ENCODE measurements at regions not wholly inside any gene's neighbourhood (a gene's known extent, or its start where the extent isn't known, plus 50 kb on each side); places are given as distances from the start of the nearest gene placed in this dataset.
A peak's percentile ranks its signal among the peaks of the same experiment; 100 is the strongest.
"Not testable (repeated sequence)": the region's sequence is repeated elsewhere in the genome, so short reads cannot be mapped to it uniquely, and the experiment has no call there.

DNA sequence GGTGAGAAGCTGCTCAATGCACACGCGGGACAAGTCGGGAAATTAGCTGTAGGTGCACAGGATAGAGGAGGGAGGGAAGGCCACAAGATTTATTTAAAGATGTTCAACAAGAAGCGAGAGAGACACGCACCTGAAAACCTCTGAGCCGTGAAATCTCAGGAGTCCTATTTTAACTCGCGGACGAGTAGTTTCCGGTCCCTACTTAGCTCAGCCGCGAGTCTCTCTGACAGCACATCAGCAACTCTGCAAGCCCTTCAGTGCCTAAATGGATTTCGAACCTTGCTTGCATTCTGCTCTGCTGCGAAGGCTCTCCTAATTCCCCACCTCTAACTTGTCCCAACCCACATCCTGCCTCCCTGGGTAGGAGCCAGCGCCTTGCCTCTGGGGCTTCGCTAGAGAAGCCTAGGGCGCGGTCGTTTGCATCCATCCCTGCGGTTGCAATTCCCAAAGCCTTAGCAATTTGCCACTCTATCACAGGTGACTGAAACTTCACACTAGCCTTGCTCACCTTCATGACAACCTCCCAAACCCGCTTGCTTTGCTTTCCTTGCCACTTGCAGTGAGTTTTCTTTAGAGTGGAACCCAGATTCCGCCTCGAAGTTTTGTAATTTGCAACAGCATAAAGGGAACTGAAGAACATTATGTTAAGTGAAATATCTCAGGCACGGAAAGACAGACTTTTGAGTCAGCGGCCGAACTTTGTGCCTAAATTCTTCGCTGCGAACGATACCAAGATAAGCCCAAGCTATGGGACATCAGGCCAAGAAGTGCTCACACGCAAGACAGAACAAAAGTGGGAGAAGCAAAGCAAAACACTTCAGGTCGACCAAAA lies 202.8 kb downstream of the KDM5D start:
- DNase-seq (ENCODE audit: low read depth in 2 of 2), result no peak

DNA sequence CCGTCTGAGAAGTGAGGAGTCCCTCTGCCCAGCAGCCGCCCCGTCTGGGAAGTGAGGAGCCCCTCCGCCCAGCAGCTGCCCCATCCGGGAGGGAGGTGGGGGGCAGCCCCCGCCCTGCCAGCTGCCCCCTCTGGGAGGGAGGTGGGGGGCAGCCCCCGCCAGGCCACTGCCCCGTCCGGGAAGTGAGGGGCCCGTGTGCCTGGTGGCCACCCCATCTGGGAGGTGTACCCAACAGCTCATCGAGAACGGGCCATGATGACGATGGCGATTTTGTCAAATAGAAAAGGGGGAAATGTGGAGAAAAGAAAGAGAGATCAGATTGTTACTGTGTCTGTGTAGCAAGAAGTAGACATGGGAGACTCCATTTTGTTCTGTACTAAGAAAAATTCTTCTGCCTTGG lies 208.8 kb downstream of the KDM5D start:
- DNase-seq (ENCODE audit: low read depth in 2 of 2), result not testable (repeated sequence)

DNA sequence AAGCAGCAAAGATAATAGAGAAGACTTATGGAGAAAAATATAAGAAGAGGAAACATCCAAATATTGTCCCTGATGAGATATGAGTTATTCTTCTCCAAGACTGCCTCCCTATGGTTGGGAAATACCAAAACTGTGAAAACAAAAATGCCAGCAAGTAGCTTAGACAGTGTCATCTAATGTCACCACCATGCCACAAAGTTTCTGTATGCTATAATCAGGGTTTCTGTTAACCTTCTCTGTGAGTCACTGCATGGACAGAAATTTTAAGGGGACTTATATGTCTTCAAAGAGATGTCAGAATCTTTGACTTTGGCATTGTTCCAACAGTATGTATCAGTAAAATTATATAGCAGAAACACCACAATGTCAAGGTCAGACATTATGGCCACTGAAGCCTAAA lies 222.6 kb downstream of the KDM5D start:
- no peak for DNase-seq (ENCODE audit: low read depth in 2 of 2)

DNA sequence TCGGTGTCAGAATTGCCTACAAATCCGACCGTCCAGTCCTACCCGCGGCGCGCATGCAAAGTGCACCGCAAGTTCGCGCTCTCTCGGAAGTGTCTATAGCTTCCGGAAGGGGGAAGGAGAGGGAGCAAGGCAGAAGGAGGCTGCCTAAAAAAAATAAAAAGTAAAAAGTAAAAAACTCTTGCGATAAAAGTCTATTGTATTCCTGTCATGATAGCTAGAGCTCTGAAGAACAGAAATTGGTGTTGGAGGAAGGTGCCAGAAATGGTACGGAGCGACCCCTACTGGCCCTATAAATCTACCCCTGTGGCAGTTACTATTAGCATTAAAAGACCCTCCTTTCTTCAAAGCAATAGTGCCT lies 241.5 kb downstream of the KDM5D start:
- peak in 1 of 2 donors; percentile 10 for DNase-seq (ENCODE audit: low read depth in 2 of 2)

DNA sequence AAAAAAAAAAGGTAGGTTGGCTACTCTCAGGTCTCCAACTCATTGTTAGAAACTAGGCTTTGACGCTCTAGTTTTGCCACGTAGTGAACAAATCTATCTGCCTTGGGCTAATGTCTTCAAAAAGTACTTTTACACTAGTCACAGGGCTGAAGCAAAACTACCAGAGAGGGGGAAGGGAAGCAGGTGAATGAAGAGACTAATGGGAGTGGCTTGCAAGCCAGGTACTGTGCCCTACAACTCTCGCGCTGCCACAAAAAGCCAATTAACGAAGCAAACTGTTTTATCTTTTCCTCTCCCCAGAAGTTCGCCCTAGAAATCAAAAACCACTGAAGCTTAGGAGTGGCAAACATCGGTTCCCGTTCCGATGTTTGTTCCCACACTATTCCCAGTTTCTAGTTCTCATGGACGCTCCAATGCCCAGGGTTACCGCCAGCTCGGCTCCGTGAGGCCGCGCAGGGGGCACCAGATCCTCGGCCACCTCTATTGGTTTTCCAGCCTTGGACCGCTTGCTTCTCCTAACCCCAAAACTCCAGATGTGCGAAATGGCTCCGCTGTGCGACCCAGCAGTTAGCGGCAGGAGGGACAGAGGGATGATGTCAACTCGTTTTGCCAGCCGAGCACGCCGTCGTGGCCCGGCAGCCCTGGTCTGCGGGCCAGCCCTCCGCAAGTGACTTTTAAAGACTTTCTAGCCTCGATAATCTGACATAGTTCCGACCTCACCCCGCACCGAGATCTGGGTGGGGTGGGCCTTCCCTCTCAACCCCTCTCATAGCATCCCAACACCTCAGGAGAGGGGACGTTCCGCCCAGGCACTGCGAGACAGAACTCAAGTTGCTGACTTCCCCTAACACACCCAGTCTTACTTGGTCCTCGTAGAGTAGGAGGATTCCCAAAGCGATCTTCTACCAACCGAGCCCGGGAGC lies 242.1 kb downstream of the KDM5D start:
- no peak for DNase-seq (ENCODE audit: low read depth in 2 of 2)

DNA sequence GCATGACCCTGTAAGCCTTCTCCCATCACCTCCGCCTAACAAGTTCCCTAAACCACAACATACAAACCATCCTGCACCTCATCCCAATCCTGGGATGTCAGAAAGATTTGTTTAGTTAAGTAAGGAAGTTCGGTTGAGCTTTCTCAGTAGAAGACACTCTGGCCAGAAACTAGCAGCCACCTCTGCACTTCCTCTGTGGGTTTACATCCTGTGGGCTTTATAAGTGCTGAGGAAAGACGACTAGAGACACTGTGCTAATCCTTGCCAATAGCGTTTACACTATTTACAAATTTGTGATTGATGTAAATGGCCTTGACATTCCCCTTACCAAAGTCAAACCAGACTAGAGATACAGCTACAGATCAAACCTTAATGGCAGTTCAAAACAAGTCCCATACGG lies 246.0 kb downstream of the KDM5D start:
- no peak for DNase-seq (ENCODE audit: low read depth in 2 of 2)

DNA sequence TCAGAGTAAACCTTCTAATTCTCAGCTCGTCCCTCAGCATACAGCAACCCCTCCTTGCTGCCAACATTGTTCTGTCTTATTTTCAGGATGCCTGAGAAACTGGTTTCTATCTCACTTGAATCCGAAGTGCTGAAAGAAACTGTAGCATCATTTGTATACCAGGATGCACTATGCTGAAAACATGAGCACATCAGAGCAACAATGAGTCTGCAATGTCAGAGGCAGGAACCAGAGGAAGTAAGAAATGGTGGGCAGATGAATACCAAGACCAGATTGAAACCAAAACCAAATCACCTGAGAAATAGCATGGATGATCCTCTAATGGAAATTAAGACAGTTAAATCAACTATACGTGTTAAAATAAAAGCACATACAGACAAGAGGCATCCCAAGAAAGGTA lies 257.0 kb downstream of the KDM5D start:
- DNase-seq (ENCODE audit: low read depth in 2 of 2), result no peak

DNA sequence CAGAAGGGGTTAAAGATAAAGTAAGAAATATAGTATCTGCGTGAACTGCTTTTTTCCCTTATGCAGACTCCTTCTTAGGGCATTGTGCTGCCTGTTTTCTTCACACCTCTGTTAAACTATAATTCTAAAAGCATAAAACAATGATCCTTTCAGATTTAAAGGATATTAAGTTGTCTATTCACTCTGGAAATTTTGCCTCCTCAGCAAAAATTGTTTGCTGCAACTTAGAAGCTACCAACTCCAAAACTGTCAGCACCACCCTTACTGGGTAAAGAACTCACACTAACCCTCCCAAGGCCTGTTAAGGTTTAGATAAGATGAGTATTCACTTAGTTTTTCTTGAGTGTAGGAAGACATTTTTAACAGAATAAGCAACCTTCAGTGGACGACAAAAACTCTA lies 259.5 kb downstream of the KDM5D start:
- no peak for DNase-seq (ENCODE audit: low read depth in 2 of 2)

DNA sequence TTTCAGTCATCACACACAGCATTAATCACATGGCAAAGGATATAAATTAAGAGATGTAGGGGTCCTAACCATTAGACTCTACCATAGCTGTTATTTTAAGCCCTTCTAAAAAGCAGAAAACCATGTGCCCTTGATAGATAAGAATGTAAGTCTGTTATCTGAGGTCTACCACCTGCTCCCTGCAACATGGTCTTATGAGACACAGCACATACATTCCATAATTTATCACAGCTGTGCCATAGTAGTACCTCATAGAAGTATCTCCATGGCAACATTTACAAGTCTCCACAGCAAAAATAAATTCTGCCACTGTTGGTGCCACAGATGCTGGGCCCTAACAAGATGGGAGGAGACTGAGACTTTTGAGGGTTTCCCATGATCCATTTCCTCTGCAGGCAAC lies 265.4 kb downstream of the KDM5D start:
- DNase-seq (ENCODE audit: low read depth in 2 of 2), result no peak

DNA sequence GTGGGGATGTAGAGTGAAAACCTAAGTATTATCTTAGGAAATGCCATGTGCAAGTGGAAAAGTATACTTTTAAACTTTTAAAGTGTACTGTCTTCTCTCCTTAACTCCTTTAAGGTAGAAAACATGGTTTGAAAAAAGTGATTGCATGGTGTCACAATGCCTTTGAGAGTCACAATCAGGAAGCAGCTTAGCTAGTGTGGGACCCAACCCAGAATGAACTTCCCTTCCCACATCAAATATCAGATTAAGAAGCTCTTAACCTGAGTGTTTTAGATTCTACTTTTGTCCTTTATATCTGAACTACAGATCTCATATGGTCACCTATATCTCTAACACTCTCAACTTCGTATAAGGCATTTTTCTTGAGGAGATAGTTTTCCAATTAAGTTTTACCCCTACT lies 266.6 kb downstream of the KDM5D start:
- DNase-seq (ENCODE audit: low read depth in 2 of 2), result no peak

DNA sequence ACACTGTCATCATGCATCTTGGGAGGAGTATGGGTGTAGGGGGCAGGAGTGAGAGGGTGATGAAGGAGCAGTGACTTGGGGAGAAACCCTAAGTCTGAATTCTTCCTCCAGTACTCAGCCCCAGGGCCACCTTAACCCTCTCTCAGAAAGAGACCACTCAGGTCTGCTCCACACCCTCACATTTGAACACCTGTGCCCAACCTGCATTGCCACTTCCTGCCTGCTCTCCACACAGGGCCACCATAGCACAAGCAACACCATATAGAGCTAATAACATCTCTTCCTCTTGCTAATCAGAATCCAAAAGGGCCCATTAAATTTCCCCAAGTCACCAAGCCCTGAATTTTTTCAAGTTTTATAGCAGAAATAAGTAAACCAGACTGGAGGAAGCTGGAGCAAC lies 278.7 kb downstream of the KDM5D start:
- DNase-seq (ENCODE audit: low read depth in 2 of 2), result no peak

DNA sequence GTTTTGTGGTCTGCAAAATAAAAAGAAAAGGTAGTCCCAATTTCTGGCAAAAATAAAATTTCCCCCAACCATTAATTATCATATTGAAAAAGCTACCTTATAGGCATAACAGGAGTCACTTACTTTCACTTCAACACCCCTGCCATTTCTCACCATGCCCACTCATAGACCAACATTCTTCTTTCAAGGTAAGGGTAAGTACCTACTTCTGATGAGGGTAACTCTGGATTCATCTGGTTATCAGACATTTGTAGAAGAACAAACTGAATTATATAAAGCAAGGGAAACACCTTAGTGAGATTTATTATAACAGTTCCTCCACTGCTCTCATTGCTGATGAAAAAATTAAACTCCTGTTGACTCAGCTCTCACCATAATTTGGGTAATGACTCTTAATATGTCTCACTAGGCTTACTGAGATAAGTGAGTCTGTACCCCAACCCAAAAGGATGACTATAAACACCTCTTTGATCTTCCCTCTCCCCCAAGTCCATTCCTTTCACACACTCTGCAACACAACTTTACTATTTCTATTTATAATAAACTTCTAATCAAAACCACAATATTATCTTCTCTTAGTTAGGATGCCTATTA lies 287.6 kb downstream of the KDM5D start:
- no peak for DNase-seq (ENCODE audit: low read depth in 2 of 2)

DNA sequence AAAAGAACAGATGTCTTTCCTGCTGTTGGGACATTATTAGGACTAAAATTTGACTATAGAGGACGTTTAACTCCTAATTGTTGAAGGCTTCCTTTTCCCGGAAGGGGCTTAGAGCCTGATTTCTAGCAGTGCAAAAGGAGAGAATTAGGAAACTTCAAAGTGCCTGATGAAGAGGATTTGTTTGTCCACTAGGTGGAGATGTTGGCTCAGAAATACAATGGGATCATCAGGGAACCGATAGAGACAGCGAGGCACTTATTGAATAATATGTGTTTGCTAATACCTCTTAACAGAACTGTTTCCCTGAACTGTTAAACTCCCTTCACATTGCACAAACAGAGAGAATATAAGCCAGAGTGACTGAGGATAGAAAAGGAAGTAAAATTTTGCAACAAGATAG lies 311.5 kb downstream of the KDM5D start:
- DNase-seq (ENCODE audit: low read depth in 2 of 2), result no peak

DNA sequence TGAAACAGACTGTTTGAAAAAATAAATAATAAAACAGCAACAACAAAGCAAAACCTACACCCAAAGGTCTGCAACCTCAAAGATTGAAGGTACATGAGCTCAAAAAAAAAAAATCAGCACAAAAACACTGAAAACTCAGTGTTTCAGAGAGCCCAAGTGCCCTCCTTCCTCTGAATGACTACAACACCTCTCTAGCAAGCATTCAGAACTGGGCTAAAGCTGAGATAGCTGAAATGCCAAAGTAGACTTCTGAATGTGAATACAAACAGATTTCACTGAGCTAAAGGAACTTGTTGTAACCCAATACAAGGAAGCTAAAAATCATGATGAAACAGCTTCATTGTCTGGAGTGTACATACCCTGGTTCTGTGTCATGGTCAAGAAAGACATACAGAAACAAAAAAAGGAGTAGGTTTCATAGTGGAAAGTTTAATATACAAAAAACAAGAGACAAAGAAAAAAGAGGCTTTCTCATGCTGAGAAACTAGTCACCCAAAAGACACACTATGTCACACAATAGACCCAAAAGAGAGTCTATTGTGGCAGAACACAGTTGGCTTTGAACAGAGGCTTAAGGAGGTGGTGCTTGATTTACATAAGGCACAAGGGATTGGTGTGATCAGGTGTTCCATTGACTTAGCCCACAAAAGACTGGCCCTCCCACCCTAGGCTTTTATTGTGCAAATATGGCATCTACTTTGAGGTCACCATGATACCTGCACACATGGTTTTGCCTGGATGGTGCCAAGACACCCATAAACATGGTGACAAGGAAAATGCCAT lies 316.6 kb downstream of the KDM5D start:
- DNase-seq (ENCODE audit: low read depth in 2 of 2), result no peak

DNA sequence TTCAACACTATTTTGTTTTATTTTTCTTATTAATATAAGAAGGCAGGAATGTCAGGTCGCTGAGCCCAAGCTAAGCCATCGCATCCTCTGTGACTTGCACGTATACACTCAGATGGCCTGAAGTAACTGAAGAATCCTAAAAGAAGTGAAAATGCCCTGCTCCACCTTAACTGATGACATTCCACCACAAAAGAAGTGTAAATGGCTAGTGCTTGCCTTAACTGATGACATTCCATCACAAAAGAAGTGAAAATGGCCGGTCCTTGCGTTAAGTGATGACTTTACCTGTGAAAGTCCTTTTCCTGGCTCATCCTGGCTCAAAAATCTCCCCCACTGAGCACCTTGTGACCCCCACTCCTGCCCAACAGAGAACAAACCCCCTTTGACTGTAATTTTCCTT lies 317.3 kb downstream of the KDM5D start:
- not testable (repeated sequence) for DNase-seq (ENCODE audit: low read depth in 2 of 2)

DNA sequence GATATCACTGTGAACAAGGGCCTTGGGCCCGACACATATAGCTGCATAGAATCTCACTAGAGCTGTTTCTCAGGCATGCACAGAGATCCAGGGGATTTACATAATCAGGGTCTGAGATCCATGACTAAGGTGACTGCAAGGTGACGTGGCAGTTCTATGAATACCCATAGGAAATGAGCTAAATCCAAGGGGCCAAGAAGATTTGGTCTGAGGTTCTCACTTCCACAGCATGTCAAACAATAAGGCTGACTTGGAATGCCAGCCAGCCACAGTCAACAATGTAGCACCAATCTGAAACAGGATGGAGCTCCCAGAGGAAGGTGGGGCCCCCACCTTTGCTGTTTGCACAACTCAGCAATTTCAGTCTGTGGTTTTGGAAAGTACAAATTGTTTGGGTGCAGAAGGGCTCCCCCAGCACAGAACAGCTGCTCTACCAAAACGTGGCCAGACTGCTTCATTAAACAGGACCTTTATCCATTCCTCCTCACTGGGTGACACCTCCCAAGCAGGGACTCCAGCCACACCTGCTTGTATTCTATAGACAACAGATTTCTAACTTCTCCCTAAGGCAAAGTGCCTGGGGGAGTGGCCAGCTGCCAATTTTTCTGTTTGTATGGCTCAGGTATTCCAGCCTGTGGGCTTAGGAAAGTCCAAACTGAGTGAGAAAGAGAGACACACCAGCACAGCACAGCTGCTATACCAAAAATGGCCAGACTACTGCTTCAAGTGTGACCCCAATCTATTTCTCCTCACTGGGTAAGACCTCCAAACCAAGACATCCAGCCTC lies 333.4 kb downstream of the KDM5D start:
- DNase-seq (ENCODE audit: low read depth in 2 of 2), result no peak

DNA sequence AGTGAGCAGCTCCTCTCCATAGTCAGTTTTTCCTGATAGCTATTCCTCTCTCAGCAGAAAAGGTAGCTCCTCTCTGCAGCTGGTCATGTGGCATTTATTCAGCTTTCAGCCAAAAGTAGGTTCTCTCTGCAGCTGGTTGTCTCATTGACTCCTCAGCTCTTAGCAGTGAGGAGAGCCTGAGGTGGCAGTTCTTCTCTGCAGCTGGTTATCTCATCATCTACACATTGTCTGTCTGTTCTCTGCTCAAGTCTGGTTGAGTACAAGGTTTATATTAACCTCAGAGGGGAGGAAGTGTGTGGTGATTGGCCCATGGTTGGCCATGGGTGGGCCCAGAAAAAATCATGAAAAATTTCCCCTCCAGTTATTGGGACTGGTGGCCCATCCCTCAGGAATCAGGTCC lies 338.3 kb downstream of the KDM5D start:
- DNase-seq (ENCODE audit: low read depth in 2 of 2), result no peak

DNA sequence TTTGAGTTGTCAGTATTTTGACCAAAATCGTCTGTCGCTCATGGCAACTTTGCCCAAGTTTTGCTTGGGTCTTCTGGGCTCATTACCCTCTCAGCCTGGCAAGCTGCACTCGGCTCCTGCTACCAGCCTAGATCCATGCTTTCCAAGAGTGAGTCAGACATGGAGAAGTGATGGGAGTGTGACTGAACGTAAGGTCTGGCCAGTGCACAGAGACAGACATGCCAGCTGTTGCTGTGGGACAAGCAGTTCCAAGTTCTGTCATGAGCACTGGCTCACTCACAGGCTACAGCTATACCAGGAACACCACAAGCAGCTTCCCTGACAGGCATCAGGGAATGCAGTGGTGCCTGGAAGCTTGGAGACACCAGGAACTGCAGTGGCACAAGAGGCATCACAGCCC lies 338.9 kb downstream of the KDM5D start:
- DNase-seq (ENCODE audit: low read depth in 2 of 2), result no peak

DNA sequence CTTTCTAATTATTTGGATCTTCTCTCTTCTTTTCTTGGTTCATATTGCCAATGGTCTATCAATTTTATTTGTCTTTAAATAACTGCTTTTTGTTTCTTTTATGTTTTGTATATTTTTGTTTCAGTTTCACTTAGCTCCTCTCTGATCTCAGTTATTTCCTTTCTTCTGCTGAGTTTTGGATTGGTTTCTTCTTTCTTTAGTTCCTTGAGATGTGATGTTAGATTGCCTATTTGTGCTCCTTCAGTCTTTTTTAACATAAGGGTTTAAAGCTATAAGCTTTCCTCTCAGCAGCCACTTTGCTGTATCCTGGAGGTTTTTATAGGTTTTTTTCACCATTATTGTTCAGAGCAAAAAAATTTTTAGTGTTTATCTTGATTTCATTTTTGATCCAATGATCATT lies 351.6 kb downstream of the KDM5D start:
- no peak for DNase-seq (ENCODE audit: low read depth in 2 of 2)

DNA sequence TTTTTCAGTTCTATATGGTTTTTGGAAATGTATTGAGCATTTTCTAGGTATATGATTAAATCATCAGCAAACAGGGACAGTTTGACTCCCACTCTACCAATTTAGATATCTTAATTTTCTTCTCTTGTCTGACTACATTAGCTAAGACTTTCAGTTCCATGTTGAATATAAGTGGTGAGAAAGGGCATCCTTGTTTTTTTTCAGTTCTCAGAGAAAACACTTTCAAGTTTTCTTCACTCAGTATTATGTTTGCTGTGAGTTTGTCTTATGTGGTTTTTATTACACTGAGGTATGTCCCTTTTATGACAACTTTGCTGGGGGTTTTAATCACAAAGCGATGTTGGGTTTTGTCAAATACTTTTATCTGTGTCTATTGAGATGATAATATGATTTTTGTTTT lies 352.6 kb downstream of the KDM5D start:
- DNase-seq (ENCODE audit: low read depth in 2 of 2), result no peak

DNA sequence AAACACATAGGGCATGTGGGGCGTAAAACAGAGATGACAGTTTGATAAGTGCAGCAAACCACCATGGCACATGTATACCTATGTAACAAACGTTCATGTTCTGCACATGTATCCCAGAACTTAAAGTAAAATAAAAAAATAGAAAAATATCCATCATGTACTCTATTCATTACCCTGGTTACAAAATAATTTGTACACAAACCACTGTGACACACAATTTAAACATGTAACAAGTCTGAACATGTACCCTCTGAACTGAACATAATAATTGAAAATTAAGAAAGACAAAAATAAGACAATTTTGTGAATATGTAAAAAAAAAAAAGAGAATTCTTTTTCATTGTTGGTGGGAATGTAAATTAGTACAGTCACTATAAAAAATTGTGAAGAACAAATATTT lies 379.2 kb downstream of the KDM5D start:
- DNase-seq (ENCODE audit: low read depth in 2 of 2), result no peak
